NB4 (cell line): ENCODE measurements at regions not wholly inside any gene's neighbourhood (a gene's known extent, or its start where the extent isn't known, plus 50 kb on each side); places are given as distances from the start of the nearest gene placed in this dataset.

Experiments used
- DNase-seq: peaks from one replicate; pipeline ENCODE4 v3.0.0; 2010; ENCODE audit warnings: low read depth
- H3K4me3 ChIP-seq: one replicate; pipeline ENCODE4 v1.5.1; 2011; ENCODE audit warnings: mild to moderate bottlenecking, low read depth, low read length, moderate library complexity
- CTCF ChIP-seq: IDR thresholded peaks from one replicate; pipeline ENCODE4 v1.5.1; 2012; ENCODE audit warnings: low read depth, low read length
- MAX ChIP-seq: IDR thresholded peaks from 2 replicates; pipeline ENCODE4 v1.6.1; 2011; ENCODE audit warnings: low read depth, low read length
- MYC ChIP-seq: IDR thresholded peaks from 2 replicates; pipeline ENCODE4 v1.6.1; 2011; ENCODE audit warnings: low read depth, low read length
- POLR2A ChIP-seq: IDR thresholded peaks from 2 replicates; pipeline ENCODE4 v1.6.1; 2011; ENCODE audit warnings: mild to moderate bottlenecking; ENCODE audit not compliant: insufficient read length; ENCODE audit errors: extremely low read depth

- no peak overlapping the region for H3K4me3 ChIP-seq
- TF ChIP-seq POLR2A = no peak
- TF ChIP-seq MAX = no peak
- no peak for TF ChIP-seq MYC
- TF ChIP-seq CTCF = no peak
- DNase-seq = no peak
Observed at GRCh38 chr3:106214641-106215040, 345.8 kb upstream of the CBLB start.

- no peak for DNase-seq
- TF ChIP-seq MAX = no peak
- TF ChIP-seq POLR2A = no peak
- TF ChIP-seq MYC = no peak
- TF ChIP-seq CTCF = no peak
- no peak overlapping the region for H3K4me3 ChIP-seq
Observed at GRCh38 chr3:106215047-106215446, 346.2 kb upstream of the CBLB start.

- H3K4me3 ChIP-seq = no peak overlapping the region
- no peak for DNase-seq
- TF ChIP-seq CTCF (no peak), MAX (no peak), MYC (no peak), POLR2A (no peak)
Observed at GRCh38 chr3:106217745-106218144, 348.9 kb upstream of the CBLB start.

- no peak for DNase-seq
Observed at GRCh38 chr3:106227068-106227467, 358.3 kb upstream of the CBLB start.

GRCh38 chr3:106228271-106228670 lies 359.5 kb upstream of the CBLB start:
- no peak for DNase-seq
- TF ChIP-seq CTCF (no peak), POLR2A (no peak), MYC (no peak), MAX (no peak)
- no peak overlapping the region for H3K4me3 ChIP-seq

More at GRCh38 chr3:106227068-106227467, 358.3 kb upstream of the CBLB start:
- no peak overlapping the region for H3K4me3 ChIP-seq
- TF ChIP-seq MAX (no peak), MYC (no peak), CTCF (no peak), POLR2A (no peak)
